Endothelial cell of umbilical vein (primary cell): ENCODE measurements at regions not wholly inside any gene's neighbourhood (a gene's known extent, or its start where the extent isn't known, plus 50 kb on each side); places are given as distances from the start of the nearest gene placed in this dataset.

ENCODE experiments used
- BruUV-seq: library from RNA; stranded (reverse); fragments of 400-500 nt; replicated peaks from 2 replicates; lab custom pipeline; 2021; lab: Mats Ljungman, UMichigan
- CTCF ChIA-PET: fragments of 300-600, 350-600 bp; sonication (Branson Sonifier 250); formaldehyde crosslinking; loops from one replicate; lab custom pipeline; 2021; ENCODE audit warnings: antibody characterized with exemption, inconsistent platforms; lab: Charles Lee
- POLR2A ChIA-PET: fragments of 300-600, 350-600 bp; sonication (Branson Sonifier 250); formaldehyde crosslinking; loops from one replicate; lab custom pipeline; 2021; ENCODE audit warnings: antibody characterized with exemption, inconsistent platforms; lab: Charles Lee
- DNase-seq: peaks from one replicate; pipeline ENCODE4 v3.0.0-alpha.2; 2011; ENCODE audit warnings: low read depth, low spot score
- FAIRE-seq: peaks from 2 replicates; lab custom pipeline; 2011; peaks lifted over from hg19 to GRCh38; lab: Jason Lieb, UNC
- H2AFZ ChIP-seq: 2 replicates; pipeline ENCODE4 v1.6.0; 2012; ENCODE audit warnings: low read depth, low read length, control low read depth, inconsistent platforms
- H3K27ac ChIP-seq: 2 replicates; pipeline ENCODE4 v1.5.1; 2011; ENCODE audit warnings: low read depth, mild to moderate bottlenecking, control low read depth, low read length, moderate library complexity; ENCODE audit not compliant: insufficient read depth
- H3K27me3 ChIP-seq, 2 experiments: 2 replicates each; pipeline versions ENCODE4 v1.6.0 to v1.6.1; 2011; ENCODE audit warnings: low read length in 2 of 2, mixed read lengths in 1 of 2; ENCODE audit not compliant: control insufficient read depth in 2 of 2, insufficient read depth in 2 of 2
- H3K36me3 ChIP-seq, 2 experiments: 2 replicates in 1 of 2; 3 replicates in 1 of 2; pipeline ENCODE4 v1.5.1; 2011; ENCODE audit warnings: low read length in 2 of 2, mild to moderate bottlenecking in 1 of 2, moderate library complexity in 1 of 2; ENCODE audit not compliant: control insufficient read depth in 2 of 2, insufficient read depth in 2 of 2; ENCODE audit errors: extremely low read depth in 1 of 2
- H3K4me1 ChIP-seq: 3 replicates; pipeline ENCODE4 v1.5.1; 2011; ENCODE audit warnings: mild to moderate bottlenecking, low read length; ENCODE audit not compliant: control insufficient read depth, insufficient read depth; ENCODE audit errors: extremely low read depth
- H3K4me2 ChIP-seq: 2 replicates; pipeline ENCODE4 v1.6.1; 2011; ENCODE audit warnings: low read length, control low read depth, mixed read lengths; ENCODE audit not compliant: insufficient read depth
- H3K4me3 ChIP-seq, 3 experiments: fragments of 200-600 bp in 1 of 3; sonication (generic), shearing (Covaris generic) in 1 of 3; replicated peaks in 1 of 3; 2 replicates each; pipeline ENCODE4 v1.5.1; 2011 to 2016; ENCODE audit warnings: control low read depth in 3 of 3, low read length in 3 of 3, mild to moderate bottlenecking in 2 of 3, inconsistent platforms in 1 of 3, low read depth in 1 of 3, moderate library complexity in 1 of 3; ENCODE audit not compliant: insufficient read depth in 1 of 3
- H3K79me2 ChIP-seq: 2 replicates; pipeline ENCODE4 v1.6.0; 2012; ENCODE audit warnings: low read length, inconsistent platforms; ENCODE audit not compliant: control insufficient read depth, insufficient read depth
- H3K9ac ChIP-seq: replicated peaks from 2 replicates; pipeline ENCODE3; 2011; ENCODE audit warnings: low read length, control low read depth; ENCODE audit not compliant: insufficient read depth; ENCODE audit errors: extremely low read depth
- H3K9me1 ChIP-seq: replicated peaks from 3 replicates; pipeline ENCODE4 v1.6.0; 2011; ENCODE audit warnings: mild to moderate bottlenecking, low read length; ENCODE audit not compliant: control insufficient read depth, insufficient read depth; ENCODE audit errors: extremely low read depth
- H3K9me3 ChIP-seq: replicated peaks from 2 replicates; pipeline ENCODE4 v1.5.1; 2012; ENCODE audit warnings: low read length, inconsistent platforms; ENCODE audit not compliant: control insufficient read depth, insufficient read depth
- H4K20me1 ChIP-seq: replicated peaks from 2 replicates; pipeline ENCODE3; 2011; ENCODE audit warnings: mild to moderate bottlenecking, low read length; ENCODE audit not compliant: control insufficient read depth, insufficient read depth; ENCODE audit errors: extremely low read depth
- EZH2 ChIP-seq: IDR thresholded peaks from 2 replicates; pipeline ENCODE4 v1.6.1; 2012; ENCODE audit warnings: borderline replicate concordance, low read depth, mild to moderate bottlenecking, moderate library complexity, low read length, inconsistent platforms; ENCODE audit not compliant: severe bottlenecking
- FOS ChIP-seq: IDR thresholded peaks from 2 replicates; pipeline ENCODE4 v1.6.1; 2011; ENCODE audit warnings: mild to moderate bottlenecking, low read length, moderate library complexity, borderline replicate concordance; ENCODE audit not compliant: insufficient read depth
- GATA2 ChIP-seq: IDR thresholded peaks from 2 replicates; pipeline ENCODE4 v1.7.0; 2011; ENCODE audit warnings: low read depth, mild to moderate bottlenecking, moderate library complexity, mixed read lengths, low read length; ENCODE audit not compliant: insufficient read length, insufficient read depth
- JUN ChIP-seq: IDR thresholded peaks from 2 replicates; pipeline ENCODE4 v1.6.1; 2011; ENCODE audit warnings: borderline replicate concordance, low read depth; ENCODE audit not compliant: insufficient read length, insufficient read depth
- MYC ChIP-seq: IDR thresholded peaks from one replicate; pipeline ENCODE4 v1.6.1; 2011; ENCODE audit warnings: mild to moderate bottlenecking, low read depth, low read length
- POLR2A ChIP-seq: IDR thresholded peaks from 2 replicates; pipeline ENCODE4 v1.6.1; 2012; ENCODE audit warnings: low read depth, mild to moderate bottlenecking, control low read depth, low read length
- POLR2AphosphoS5 ChIP-seq: IDR thresholded peaks from 2 replicates; pipeline ENCODE4 v1.6.1; 2012; ENCODE audit warnings: low read depth, mild to moderate bottlenecking, control low read depth, low read length, moderate library complexity; ENCODE audit not compliant: insufficient read depth
- dilution Hi-C: fragments of 300-500 bp; cut with MboI; formaldehyde crosslinking; loops from one replicate; pipeline ENCODE4 v1.15.0; 2019; ENCODE audit warnings: low sequenced_read_pairs; ENCODE audit not compliant: extremely low pct_ligation_motif_present
- intact Hi-C: fragments of 100-400 bp; cut with micrococcal nuclease; formaldehyde crosslinking; loops from one replicate; pipeline ENCODE4 v1.10.0; 2022
- TF ChIP-seq, protein P1 (sequence below): IDR thresholded peaks from 2 replicates; pipeline ENCODE4 v1.6.1; 2011; ENCODE audit not compliant: insufficient read depth, insufficient read length
- TF ChIP-seq, protein P2 (sequence below), 2 donors: IDR thresholded peaks; 1 replicate in 1 of 2; 2 replicates in 1 of 2; pipeline ENCODE4 v1.5.1; 2011; ENCODE audit warnings: low read length in 2 of 2, mild to moderate bottlenecking in 2 of 2, moderate library complexity in 2 of 2, control low read depth in 1 of 2, inconsistent platforms in 1 of 2, low read depth in 1 of 2; ENCODE audit not compliant: insufficient read depth in 1 of 2; ENCODE audit errors: extremely low read depth in 1 of 2

DNA sequence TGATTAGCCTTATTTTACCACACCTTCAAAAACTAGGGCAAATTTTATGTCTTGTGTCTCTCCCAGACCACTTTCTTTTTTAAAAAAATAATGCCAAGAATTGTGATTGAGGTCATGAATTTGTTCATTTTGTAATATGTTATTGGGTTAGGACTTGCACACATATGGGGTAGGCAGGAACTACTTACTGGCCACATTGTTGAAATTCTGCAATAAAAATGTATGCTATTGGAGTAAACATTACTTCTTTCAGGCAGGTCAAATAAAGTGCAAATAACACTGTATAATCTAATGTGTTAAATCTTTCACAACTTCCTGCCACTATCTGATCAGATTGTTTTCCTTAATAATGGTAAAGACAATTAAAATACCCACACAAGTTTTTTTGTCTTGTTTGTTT lies 166.6 kb upstream of the COL11A1 start:
- Histone ChIP-seq H3K9me3 (no peaks in the 10 kb centered on the region), H3K4me2 (no peak overlapping the region), H3K27me3 (no peaks in the 10 kb centered on the region), H3K4me3 (no peak overlapping the region), H3K79me2 (no peaks in the 10 kb centered on the region), H3K36me3 (no peaks in the 10 kb centered on the region), H3K9me1 (no peaks in the 10 kb centered on the region), H3K4me1 (no peaks in the 10 kb centered on the region), H3K27ac (no peak overlapping the region), H4K20me1 (no peaks in the 10 kb centered on the region), H3K9ac (no peak overlapping the region), H2AFZ (no peak overlapping the region)
- DNase-seq, result no peak
- BruUV-seq, result no TSS peak
- FAIRE-seq, result no peak
- CTCF ChIA-PET, result no interaction called here
- TF ChIP-seq JUN, result no peak
- no peak for TF ChIP-seq POLR2AphosphoS5
- no peak for TF ChIP-seq EZH2
- TF ChIP-seq FOS, result no peak
- no peak for TF ChIP-seq POLR2A
- TF ChIP-seq, protein P1, sequence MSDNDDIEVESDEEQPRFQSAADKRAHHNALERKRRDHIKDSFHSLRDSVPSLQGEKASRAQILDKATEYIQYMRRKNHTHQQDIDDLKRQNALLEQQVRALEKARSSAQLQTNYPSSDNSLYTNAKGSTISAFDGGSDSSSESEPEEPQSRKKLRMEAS, result no peak
- TF ChIP-seq, protein P2, sequence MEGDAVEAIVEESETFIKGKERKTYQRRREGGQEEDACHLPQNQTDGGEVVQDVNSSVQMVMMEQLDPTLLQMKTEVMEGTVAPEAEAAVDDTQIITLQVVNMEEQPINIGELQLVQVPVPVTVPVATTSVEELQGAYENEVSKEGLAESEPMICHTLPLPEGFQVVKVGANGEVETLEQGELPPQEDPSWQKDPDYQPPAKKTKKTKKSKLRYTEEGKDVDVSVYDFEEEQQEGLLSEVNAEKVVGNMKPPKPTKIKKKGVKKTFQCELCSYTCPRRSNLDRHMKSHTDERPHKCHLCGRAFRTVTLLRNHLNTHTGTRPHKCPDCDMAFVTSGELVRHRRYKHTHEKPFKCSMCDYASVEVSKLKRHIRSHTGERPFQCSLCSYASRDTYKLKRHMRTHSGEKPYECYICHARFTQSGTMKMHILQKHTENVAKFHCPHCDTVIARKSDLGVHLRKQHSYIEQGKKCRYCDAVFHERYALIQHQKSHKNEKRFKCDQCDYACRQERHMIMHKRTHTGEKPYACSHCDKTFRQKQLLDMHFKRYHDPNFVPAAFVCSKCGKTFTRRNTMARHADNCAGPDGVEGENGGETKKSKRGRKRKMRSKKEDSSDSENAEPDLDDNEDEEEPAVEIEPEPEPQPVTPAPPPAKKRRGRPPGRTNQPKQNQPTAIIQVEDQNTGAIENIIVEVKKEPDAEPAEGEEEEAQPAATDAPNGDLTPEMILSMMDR (IDR thresholded peaks at IDR 0.05; ENCODE audit: extremely low read depth in 1 of 2, insufficient read depth in 1 of 2, low read depth in 1 of 2, low read length in 2 of 2), result no peak
- no peak for TF ChIP-seq MYC
- no peak for TF ChIP-seq GATA2
- intact Hi-C loops (no loop called here), dilution Hi-C loops (no loop called here)
- POLR2A ChIA-PET, result no interaction called here
